WI38 (cell line): ENCODE measurements at regions not wholly inside any gene's neighbourhood (a gene's known extent, or its start where the extent isn't known, plus 50 kb on each side); places are given as distances from the start of the nearest gene placed in this dataset.

Experiments used
- H3K4me3 ChIP-seq: 2 replicates; pipeline ENCODE4 v1.5.1; 2011; ENCODE audit warnings: low read depth, mild to moderate bottlenecking, control low read depth, low read length
- TF ChIP-seq, protein P1 (sequence below): IDR thresholded peaks from 2 replicates; pipeline ENCODE4 v1.5.1; 2012; ENCODE audit warnings: low read depth, mild to moderate bottlenecking, control low read depth, low read length

- no peak overlapping the region for H3K4me3 ChIP-seq
- TF ChIP-seq, protein P1, sequence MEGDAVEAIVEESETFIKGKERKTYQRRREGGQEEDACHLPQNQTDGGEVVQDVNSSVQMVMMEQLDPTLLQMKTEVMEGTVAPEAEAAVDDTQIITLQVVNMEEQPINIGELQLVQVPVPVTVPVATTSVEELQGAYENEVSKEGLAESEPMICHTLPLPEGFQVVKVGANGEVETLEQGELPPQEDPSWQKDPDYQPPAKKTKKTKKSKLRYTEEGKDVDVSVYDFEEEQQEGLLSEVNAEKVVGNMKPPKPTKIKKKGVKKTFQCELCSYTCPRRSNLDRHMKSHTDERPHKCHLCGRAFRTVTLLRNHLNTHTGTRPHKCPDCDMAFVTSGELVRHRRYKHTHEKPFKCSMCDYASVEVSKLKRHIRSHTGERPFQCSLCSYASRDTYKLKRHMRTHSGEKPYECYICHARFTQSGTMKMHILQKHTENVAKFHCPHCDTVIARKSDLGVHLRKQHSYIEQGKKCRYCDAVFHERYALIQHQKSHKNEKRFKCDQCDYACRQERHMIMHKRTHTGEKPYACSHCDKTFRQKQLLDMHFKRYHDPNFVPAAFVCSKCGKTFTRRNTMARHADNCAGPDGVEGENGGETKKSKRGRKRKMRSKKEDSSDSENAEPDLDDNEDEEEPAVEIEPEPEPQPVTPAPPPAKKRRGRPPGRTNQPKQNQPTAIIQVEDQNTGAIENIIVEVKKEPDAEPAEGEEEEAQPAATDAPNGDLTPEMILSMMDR, result no peak
Observed at GRCh38 chr2:129741165-129741564, 238.3 kb upstream of the RAB6C start.

GRCh38 chr2:129741623-129742022 is 237.8 kb upstream of the RAB6C start:
- TF ChIP-seq, protein P1, result no peak
- H3K4me3 ChIP-seq, result no peak overlapping the region

GRCh38 chr2:129742415-129743180 is 236.9 kb upstream of the RAB6C start:
- TF ChIP-seq, protein P1, result no peak
- H3K4me3 ChIP-seq, result no peak overlapping the region

DNA sequence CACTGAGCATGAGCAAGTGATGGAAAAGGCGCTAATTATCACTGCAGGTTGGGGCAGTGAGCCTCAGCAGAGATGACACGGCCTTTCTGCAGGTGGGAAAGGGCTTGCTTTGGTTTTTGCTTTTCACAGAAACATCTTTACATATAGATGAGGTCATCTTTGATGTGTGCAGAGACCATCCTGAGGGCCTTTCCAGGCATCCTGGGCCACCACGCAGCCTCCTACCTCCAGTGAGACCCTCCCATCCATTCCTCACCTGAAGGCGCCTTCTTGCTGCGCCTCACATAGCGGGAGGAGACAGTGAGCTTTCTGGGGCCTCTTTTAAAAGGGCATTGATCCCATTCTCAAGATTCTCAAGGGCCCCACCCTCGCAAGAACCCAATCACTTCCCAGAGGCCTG is 235.3 kb upstream of the RAB6C start:
- no peak overlapping the region for H3K4me3 ChIP-seq
- TF ChIP-seq, protein P1, result no peak

DNA sequence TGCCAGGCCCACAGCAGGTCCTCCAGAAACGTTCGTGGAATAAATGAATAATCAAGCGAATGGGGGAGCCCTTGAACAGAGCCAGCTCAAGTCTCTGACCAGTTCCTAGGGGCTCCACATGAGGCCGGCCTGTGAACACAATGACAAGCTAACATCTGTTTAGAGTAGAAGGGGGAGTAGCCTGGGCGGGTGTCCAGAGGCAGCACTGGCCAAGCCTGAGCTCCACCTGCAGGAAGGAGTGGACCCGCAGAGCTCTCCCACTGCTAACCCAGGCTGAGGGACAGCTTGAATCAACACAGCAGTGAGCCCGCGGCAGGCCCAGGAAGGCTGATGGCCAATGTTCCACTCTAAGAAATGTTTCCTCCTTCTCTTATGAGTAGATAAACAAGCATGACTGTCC is 234.8 kb upstream of the RAB6C start:
- no peak overlapping the region for H3K4me3 ChIP-seq
- TF ChIP-seq, protein P1, result no peak

- TF ChIP-seq, protein P1, result no peak
- H3K4me3 ChIP-seq, result no peak overlapping the region
Observed at GRCh38 chr2:129747500-129748125, 231.9 kb upstream of the RAB6C start.

GRCh38 chr2:129748250-129748649 is 231.2 kb upstream of the RAB6C start:
- no peak overlapping the region for H3K4me3 ChIP-seq
- TF ChIP-seq, protein P1, result no peak
